ENCODE measurements at regions not wholly inside any gene's neighbourhood (a gene's known extent, or its start where the extent isn't known, plus 50 kb on each side); places are given as distances from the start of the nearest gene placed in this dataset.

DNA sequence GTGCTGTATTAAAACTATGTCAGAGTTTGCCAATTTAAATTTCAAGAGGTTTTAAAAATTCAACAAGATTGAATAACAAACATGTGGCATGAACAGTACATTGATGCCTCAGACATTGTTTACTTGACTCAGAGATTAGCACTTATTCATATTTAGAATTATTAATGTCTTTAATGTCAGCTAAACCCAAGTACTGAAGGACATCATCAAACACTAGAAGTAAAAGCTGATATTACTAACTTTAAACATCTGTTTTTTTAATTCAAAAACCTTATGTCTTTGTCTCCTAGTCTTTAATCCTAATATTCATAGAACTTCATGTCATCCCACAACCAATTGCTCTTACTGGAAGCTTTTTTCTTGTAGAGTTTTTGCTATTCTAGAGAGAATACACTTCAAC, 406.2 kb upstream of the PCDH7 start:
- TF ChIP-seq CREB1 (IDR thresholded peaks at IDR 0.05; ENCODE audit: low read depth) (no peak), YY1 (IDR thresholded peaks at IDR 0.05; ENCODE audit: low read depth) (no peak), ZBTB7A (IDR thresholded peaks at IDR 0.05; ENCODE audit: low read depth) (no peak), EGR1 (IDR thresholded peaks at IDR 0.05) (no peak), EP300 (IDR thresholded peaks at IDR 0.05; ENCODE audit: borderline replicate concordance) (no peak), NFIC (IDR thresholded peaks at IDR 0.05) (no peak), TAF1 (IDR thresholded peaks at IDR 0.05; ENCODE audit: low read depth) (no peak), FOXM1 (IDR thresholded peaks at IDR 0.05; ENCODE audit: borderline replicate concordance, low read depth) (no peak), CEBPB (IDR thresholded peaks at IDR 0.05) (no peak)
- TF ChIP-seq, protein P1, sequence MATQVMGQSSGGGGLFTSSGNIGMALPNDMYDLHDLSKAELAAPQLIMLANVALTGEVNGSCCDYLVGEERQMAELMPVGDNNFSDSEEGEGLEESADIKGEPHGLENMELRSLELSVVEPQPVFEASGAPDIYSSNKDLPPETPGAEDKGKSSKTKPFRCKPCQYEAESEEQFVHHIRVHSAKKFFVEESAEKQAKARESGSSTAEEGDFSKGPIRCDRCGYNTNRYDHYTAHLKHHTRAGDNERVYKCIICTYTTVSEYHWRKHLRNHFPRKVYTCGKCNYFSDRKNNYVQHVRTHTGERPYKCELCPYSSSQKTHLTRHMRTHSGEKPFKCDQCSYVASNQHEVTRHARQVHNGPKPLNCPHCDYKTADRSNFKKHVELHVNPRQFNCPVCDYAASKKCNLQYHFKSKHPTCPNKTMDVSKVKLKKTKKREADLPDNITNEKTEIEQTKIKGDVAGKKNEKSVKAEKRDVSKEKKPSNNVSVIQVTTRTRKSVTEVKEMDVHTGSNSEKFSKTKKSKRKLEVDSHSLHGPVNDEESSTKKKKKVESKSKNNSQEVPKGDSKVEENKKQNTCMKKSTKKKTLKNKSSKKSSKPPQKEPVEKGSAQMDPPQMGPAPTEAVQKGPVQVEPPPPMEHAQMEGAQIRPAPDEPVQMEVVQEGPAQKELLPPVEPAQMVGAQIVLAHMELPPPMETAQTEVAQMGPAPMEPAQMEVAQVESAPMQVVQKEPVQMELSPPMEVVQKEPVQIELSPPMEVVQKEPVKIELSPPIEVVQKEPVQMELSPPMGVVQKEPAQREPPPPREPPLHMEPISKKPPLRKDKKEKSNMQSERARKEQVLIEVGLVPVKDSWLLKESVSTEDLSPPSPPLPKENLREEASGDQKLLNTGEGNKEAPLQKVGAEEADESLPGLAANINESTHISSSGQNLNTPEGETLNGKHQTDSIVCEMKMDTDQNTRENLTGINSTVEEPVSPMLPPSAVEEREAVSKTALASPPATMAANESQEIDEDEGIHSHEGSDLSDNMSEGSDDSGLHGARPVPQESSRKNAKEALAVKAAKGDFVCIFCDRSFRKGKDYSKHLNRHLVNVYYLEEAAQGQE (IDR thresholded peaks at IDR 0.05; ENCODE audit: low read depth), result no peak
- TF ChIP-seq, protein P2, sequence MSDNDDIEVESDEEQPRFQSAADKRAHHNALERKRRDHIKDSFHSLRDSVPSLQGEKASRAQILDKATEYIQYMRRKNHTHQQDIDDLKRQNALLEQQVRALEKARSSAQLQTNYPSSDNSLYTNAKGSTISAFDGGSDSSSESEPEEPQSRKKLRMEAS (IDR thresholded peaks at IDR 0.05), result no peak

All from Ishikawa (cell line).